ENCODE measurements at regions not wholly inside any gene's neighbourhood (a gene's known extent, or its start where the extent isn't known, plus 50 kb on each side); places are given as distances from the start of the nearest gene placed in this dataset.

DNA sequence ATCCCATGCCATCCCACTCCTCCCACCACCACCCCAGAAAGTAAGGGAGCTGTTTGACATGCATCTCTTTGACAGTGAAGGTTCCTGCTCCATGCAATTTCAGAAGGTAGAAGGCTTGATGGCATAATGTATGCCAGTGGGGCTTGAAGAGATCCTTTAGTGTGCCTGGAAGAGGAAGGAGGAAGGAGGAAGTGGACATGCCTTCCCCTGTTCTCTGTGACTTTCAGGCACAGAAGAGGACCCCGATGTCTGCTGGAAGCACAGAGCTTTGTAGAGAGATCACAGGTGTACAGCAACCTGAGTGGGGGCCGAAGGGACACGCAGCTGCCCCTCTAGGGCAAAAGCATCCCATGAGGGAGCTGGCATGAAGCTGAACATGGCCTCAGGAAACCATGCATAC is 171.6 kb downstream of the CD47 start:
- H3K4me1 ChIP-seq = no peaks in the 10 kb centered on the region
- WGBS, 2 donors = 48 to 67% methylated on average over 3 of the region's 3 CpGs
- no peak for TF ChIP-seq POLR2A (IDR thresholded peaks at IDR 0.05)
- TF ChIP-seq CTCF (IDR thresholded peaks at IDR 0.05) = no peak
- ATAC-seq = no peak
- H3K27ac ChIP-seq = no peak overlapping the region
- H3K9me3 ChIP-seq = no peaks in the 10 kb centered on the region
- DNase-seq = no peak
- H3K4me3 ChIP-seq = no peak overlapping the region
- intact Hi-C loops (cut with DNase I) = no loop called here
- no peaks in the 10 kb centered on the region for H3K27me3 ChIP-seq
- H3K36me3 ChIP-seq (replicated peaks in 1 of 2; ENCODE audit: insufficient read depth in 1 of 2, low read depth in 2 of 2) = no peaks in the 10 kb centered on the region

GRCh38 chr3:107916171-107916570 is 174.7 kb downstream of the CD47 start:
- intact Hi-C loops (cut with DNase I) = no loop called here
- TF ChIP-seq CTCF (IDR thresholded peaks at IDR 0.05) (no peak), POLR2A (IDR thresholded peaks at IDR 0.05) (no peak)
- WGBS, 2 donors = 66 to 72% methylated on average over 6 of the region's 6 CpGs

GRCh38 chr3:107915706-107916105 is 175.1 kb downstream of the CD47 start:
- DNase-seq (no peak), ATAC-seq (no peak)
- Histone ChIP-seq H3K27ac (no peak overlapping the region), H3K36me3 (replicated peaks in 1 of 2; ENCODE audit: insufficient read depth in 1 of 2, low read depth in 2 of 2) (no peaks in the 10 kb centered on the region), H3K9me3 (no peaks in the 10 kb centered on the region), H3K4me1 (no peaks in the 10 kb centered on the region), H3K27me3 (no peaks in the 10 kb centered on the region), H3K4me3 (no peak overlapping the region)
- 85 to 98% methylated on average over 1 of the region's 1 CpG for WGBS, 2 donors
- TF ChIP-seq POLR2A (IDR thresholded peaks at IDR 0.05) = no peak
- TF ChIP-seq CTCF (IDR thresholded peaks at IDR 0.05) = no peak
- intact Hi-C loops (cut with DNase I) = no loop called here

More at GRCh38 chr3:107916171-107916570, 174.7 kb downstream of the CD47 start:
- ATAC-seq (no peak), DNase-seq (no peak)
- Histone ChIP-seq H3K36me3 (replicated peaks in 1 of 2; ENCODE audit: insufficient read depth in 1 of 2, low read depth in 2 of 2) (no peaks in the 10 kb centered on the region), H3K4me3 (no peak overlapping the region), H3K27me3 (no peaks in the 10 kb centered on the region), H3K27ac (no peak overlapping the region), H3K4me1 (no peaks in the 10 kb centered on the region), H3K9me3 (no peaks in the 10 kb centered on the region)

GRCh38 chr3:107913701-107914100 is 177.1 kb downstream of the CD47 start:
- intact Hi-C loops (cut with DNase I) = no loop called here
- no peak for ATAC-seq
- no peaks in the 10 kb centered on the region for H3K36me3 ChIP-seq (replicated peaks in 1 of 2; ENCODE audit: insufficient read depth in 1 of 2, low read depth in 2 of 2)
- no peaks in the 10 kb centered on the region for H3K4me1 ChIP-seq
- H3K4me3 ChIP-seq = no peak overlapping the region
- TF ChIP-seq POLR2A (IDR thresholded peaks at IDR 0.05) (no peak), CTCF (IDR thresholded peaks at IDR 0.05) (no peak)
- H3K27ac ChIP-seq = no peak overlapping the region
- no peak for DNase-seq
- no peaks in the 10 kb centered on the region for H3K9me3 ChIP-seq
- no peaks in the 10 kb centered on the region for H3K27me3 ChIP-seq

DNA sequence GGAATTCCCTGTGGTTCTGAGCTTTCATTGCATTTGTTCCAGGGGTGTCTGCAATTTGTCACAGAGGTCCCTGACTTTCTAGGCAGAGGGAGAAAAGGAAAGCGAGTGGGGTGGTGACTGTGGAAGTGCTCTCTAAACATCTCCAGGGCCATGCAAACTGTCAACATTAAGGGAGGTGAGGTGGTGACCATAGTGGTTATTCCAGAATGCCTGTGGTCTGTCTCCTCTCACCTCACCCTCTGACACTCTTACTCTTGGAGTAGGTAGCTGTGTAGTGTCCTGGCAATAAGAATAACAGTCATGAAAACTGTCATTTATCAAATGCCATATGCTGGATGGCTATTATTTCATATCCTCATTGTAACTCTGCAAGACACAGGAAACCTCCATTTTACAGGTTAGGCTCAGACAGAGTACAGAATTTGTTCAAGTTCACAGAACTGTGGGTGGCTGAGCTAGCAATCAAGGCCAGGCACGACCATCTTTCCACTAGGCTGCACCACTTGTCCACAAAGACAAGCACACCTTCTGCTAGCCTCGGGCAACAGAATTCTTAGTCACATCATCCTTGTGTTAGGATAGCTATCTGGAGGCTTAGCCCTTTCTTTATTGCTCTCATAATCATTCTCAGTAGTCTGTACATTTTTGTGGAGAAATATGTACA is 179.4 kb downstream of the CD47 start:
- WGBS, 2 donors = 66 to 74% methylated on average over 3 of the region's 3 CpGs
- H3K27ac ChIP-seq = no peak overlapping the region
- H3K36me3 ChIP-seq (replicated peaks in 1 of 2; ENCODE audit: insufficient read depth in 1 of 2, low read depth in 2 of 2) = no peaks in the 10 kb centered on the region
- TF ChIP-seq POLR2A (IDR thresholded peaks at IDR 0.05) = no peak
- no peak for TF ChIP-seq CTCF (IDR thresholded peaks at IDR 0.05)
- H3K4me1 ChIP-seq = no peaks in the 10 kb centered on the region
- no peaks in the 10 kb centered on the region for H3K9me3 ChIP-seq
- DNase-seq = no peak
- H3K4me3 ChIP-seq = no peak overlapping the region
- no peak for ATAC-seq
- H3K27me3 ChIP-seq = no peaks in the 10 kb centered on the region
- intact Hi-C loops (cut with DNase I) = no loop called here

Data from body of pancreas (tissue), 4 donors.